Mesenchymal stem cell (in vitro differentiated cells and primary cell): ENCODE measurements at regions not wholly inside any gene's neighbourhood (a gene's known extent, or its start where the extent isn't known, plus 50 kb on each side); places are given as distances from the start of the nearest gene placed in this dataset.

Experiments
- DNase-seq: peaks from one replicate; pipeline ENCODE4 v3.0.0-alpha.2; 2013
- H2AFZ ChIP-seq: one replicate; pipeline ENCODE4 v1.6.1; 2013; ENCODE audit warnings: low read depth, mild to moderate bottlenecking, control low read depth, inconsistent platforms, low read length, moderate library complexity
- H2AK5ac ChIP-seq: 2 replicates; pipeline ENCODE4 v1.6.1; 2013; ENCODE audit warnings: low read length, moderate library complexity, mild to moderate bottlenecking, inconsistent platforms; ENCODE audit not compliant: severe bottlenecking
- H2BK120ac ChIP-seq: one replicate; pipeline ENCODE4 v1.6.1; 2013; ENCODE audit warnings: low read depth, mild to moderate bottlenecking, inconsistent platforms, low read length, moderate library complexity
- H2BK12ac ChIP-seq, 2 experiments: one replicate each; pipeline ENCODE4 v1.6.1; 2013; ENCODE audit warnings: inconsistent platforms in 2 of 2, low read length in 2 of 2, mild to moderate bottlenecking in 2 of 2, moderate library complexity in 2 of 2, control low read depth in 1 of 2
- H2BK15ac ChIP-seq: one replicate; pipeline ENCODE4 v1.6.1; 2013; ENCODE audit warnings: mild to moderate bottlenecking, low read depth, inconsistent platforms; ENCODE audit not compliant: poor library complexity, severe bottlenecking
- H2BK5ac ChIP-seq: 2 replicates; pipeline ENCODE4 v1.6.1; 2013; ENCODE audit warnings: low read depth, mild to moderate bottlenecking, low read length, control low read depth, inconsistent platforms; ENCODE audit not compliant: poor library complexity, severe bottlenecking
- H3K14ac ChIP-seq, 2 experiments: one replicate each; pipeline ENCODE4 v1.6.1; 2013; ENCODE audit warnings: inconsistent platforms in 2 of 2, low read length in 2 of 2, control low read depth in 1 of 2, mild to moderate bottlenecking in 1 of 2, moderate library complexity in 1 of 2
- H3K18ac ChIP-seq, 2 experiments: one replicate each; pipeline ENCODE4 v1.6.1; 2013; ENCODE audit warnings: inconsistent platforms in 2 of 2, low read length in 2 of 2, control low read depth in 1 of 2, low read depth in 1 of 2, mild to moderate bottlenecking in 1 of 2
- H3K23ac ChIP-seq, 2 experiments: one replicate each; pipeline ENCODE4 v1.6.1; 2013; ENCODE audit warnings: inconsistent platforms in 2 of 2, low read length in 2 of 2, mild to moderate bottlenecking in 2 of 2, moderate library complexity in 2 of 2, control low read depth in 1 of 2
- H3K27ac ChIP-seq: 2 replicates; pipeline ENCODE4 v1.5.1; 2013; ENCODE audit warnings: mild to moderate bottlenecking, moderate library complexity, low read length, control low read depth, inconsistent platforms; ENCODE audit not compliant: poor library complexity, severe bottlenecking
- H3K27me3 ChIP-seq, 2 experiments: 2 replicates each; pipeline versions ENCODE4 v1.6.1 to v1.7.0; 2013; ENCODE audit warnings: low read length in 2 of 2, mild to moderate bottlenecking in 2 of 2, moderate library complexity in 2 of 2, control low read depth in 1 of 2, inconsistent platforms in 1 of 2; ENCODE audit not compliant: control insufficient read depth in 1 of 2, insufficient read depth in 1 of 2
- H3K36me3 ChIP-seq, 2 experiments: 2 replicates each; pipeline versions ENCODE4 v1.6.1 to v1.7.0; 2013; ENCODE audit warnings: low read length in 2 of 2, control low read depth in 1 of 2, inconsistent platforms in 1 of 2, low read depth in 1 of 2, mild to moderate bottlenecking in 1 of 2; ENCODE audit not compliant: insufficient read depth in 2 of 2, control insufficient read depth in 1 of 2
- H3K4ac ChIP-seq, 2 experiments: one replicate each; pipeline ENCODE4 v1.6.1; 2013; ENCODE audit warnings: inconsistent platforms in 2 of 2, low read length in 2 of 2, mild to moderate bottlenecking in 2 of 2, moderate library complexity in 2 of 2, control low read depth in 1 of 2, low read depth in 1 of 2
- H3K4me1 ChIP-seq: 2 replicates; pipeline ENCODE4 v1.6.1; 2013; ENCODE audit warnings: low read depth, low read length, control low read depth; ENCODE audit not compliant: control insufficient read depth, insufficient read depth
- H3K4me2 ChIP-seq: 2 replicates; pipeline ENCODE4 v1.6.1; 2013; ENCODE audit warnings: low read length, mild to moderate bottlenecking, inconsistent platforms; ENCODE audit not compliant: poor library complexity, severe bottlenecking
- H3K4me3 ChIP-seq, 2 experiments: 2 replicates each; pipeline versions ENCODE4 v1.5.1 to v1.7.0; 2013; ENCODE audit warnings: low read length in 2 of 2, mild to moderate bottlenecking in 2 of 2, control low read depth in 1 of 2, low read depth in 1 of 2; ENCODE audit not compliant: insufficient read depth in 1 of 2
- H3K79me1 ChIP-seq: replicated peaks from 2 replicates; pipeline ENCODE4 v1.6.1; 2013; ENCODE audit warnings: mild to moderate bottlenecking, control low read depth, low read length, inconsistent platforms; ENCODE audit not compliant: poor library complexity, severe bottlenecking
- H3K9ac ChIP-seq: 2 replicates; pipeline ENCODE4 v1.7.0; 2013; ENCODE audit warnings: mild to moderate bottlenecking, low read length, moderate library complexity
- H3K9me3 ChIP-seq: 2 replicates; pipeline ENCODE4 v1.7.0; 2013; ENCODE audit warnings: mild to moderate bottlenecking, low read length; ENCODE audit not compliant: control insufficient read depth
- H4K8ac ChIP-seq: one replicate; pipeline ENCODE4 v1.6.1; 2013; ENCODE audit warnings: inconsistent platforms, mild to moderate bottlenecking, low read length, moderate library complexity
- H4K91ac ChIP-seq: one replicate; pipeline ENCODE4 v1.6.1; 2013; ENCODE audit warnings: mild to moderate bottlenecking, low read length, inconsistent platforms
- WGBS: methylation state at CpG from one replicate; pipeline ENCODE4 v1.1.7; 2013; ENCODE audit warnings: mixed read lengths; 5-methylcytosine and 5-hydroxymethylcytosine counted together

DNA sequence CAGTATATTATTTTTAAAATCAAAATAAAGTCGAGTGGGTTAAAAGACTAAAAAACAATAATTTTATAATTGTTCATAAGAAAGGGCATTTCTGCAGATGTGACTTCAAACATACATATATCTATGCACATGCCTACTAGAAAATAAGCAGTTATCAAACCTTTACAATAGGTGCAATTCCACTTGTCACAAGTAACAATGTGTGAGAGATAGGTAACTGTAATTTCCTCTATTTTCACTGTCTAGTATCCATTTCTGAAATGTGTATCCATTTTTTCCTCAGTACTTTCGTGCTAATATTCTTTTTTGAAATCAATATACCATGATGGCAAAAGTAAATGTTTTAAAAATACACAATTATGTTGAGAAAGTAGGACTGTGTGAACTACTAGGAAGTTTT is 96.9 kb upstream of the GNAI1 start:
- no peak overlapping the region for H3K18ac ChIP-seq
- H4K91ac ChIP-seq: no peak overlapping the region
- H2BK5ac ChIP-seq: no peak overlapping the region
- H3K27ac ChIP-seq: no peak overlapping the region
- H2AK5ac ChIP-seq: no peak overlapping the region
- H3K9ac ChIP-seq: no peak overlapping the region
- H3K79me1 ChIP-seq: no peaks in the 10 kb centered on the region
- no peak overlapping the region for H3K4me2 ChIP-seq
- H2BK120ac ChIP-seq: no peak overlapping the region
- no peak overlapping the region for H3K4me3 ChIP-seq
- H3K36me3 ChIP-seq: no peaks in the 10 kb centered on the region
- no peaks in the 10 kb centered on the region for H3K27me3 ChIP-seq
- no peak for DNase-seq
- WGBS: no CpG with 5 or more reads among the region's 2 CpGs
- H2BK15ac ChIP-seq: no peak overlapping the region
- no peaks in the 10 kb centered on the region for H3K9me3 ChIP-seq
- H3K4ac ChIP-seq: no peak overlapping the region
- no peaks in the 10 kb centered on the region for H3K4me1 ChIP-seq
- no peak overlapping the region for H3K23ac ChIP-seq
- H2AFZ ChIP-seq: no peak overlapping the region
- no peak overlapping the region for H3K14ac ChIP-seq
- H4K8ac ChIP-seq: no peak overlapping the region
- no peak overlapping the region for H2BK12ac ChIP-seq

DNA sequence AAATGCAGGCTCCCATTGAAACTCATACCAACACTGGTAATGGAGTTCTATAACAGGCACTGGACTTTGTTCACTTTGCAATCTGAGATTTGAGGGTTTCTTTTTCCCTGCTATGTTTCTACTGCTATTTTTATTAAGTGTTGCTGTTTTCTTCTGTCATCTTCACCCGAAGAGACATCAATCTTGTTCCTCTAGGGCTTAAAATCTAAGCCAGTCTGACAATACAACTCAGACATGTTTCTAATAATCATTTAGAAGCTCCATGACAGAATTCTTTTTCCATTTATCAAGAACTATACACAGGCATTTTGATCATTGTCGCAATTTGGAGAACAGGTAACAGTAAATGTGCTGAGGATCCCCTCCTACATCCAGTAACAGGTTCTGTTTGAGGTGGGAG is 98.5 kb upstream of the GNAI1 start:
- Histone ChIP-seq H2BK15ac (no peak overlapping the region), H3K27me3 (no peaks in the 10 kb centered on the region), H2BK12ac (no peak overlapping the region), H3K4ac (no peak overlapping the region), H3K4me1 (no peaks in the 10 kb centered on the region), H4K8ac (no peak overlapping the region), H3K23ac (no peak overlapping the region), H2AK5ac (no peak overlapping the region), H3K36me3 (no peaks in the 10 kb centered on the region), H3K79me1 (no peaks in the 10 kb centered on the region), H3K4me3 (no peak overlapping the region), H3K18ac (no peak overlapping the region), H2BK120ac (no peak overlapping the region), H3K27ac (no peak overlapping the region), H2BK5ac (no peak overlapping the region), H4K91ac (no peak overlapping the region), H3K4me2 (no peak overlapping the region), H3K9me3 (no peaks in the 10 kb centered on the region), H2AFZ (no peak overlapping the region), H3K14ac (no peak overlapping the region), H3K9ac (no peak overlapping the region)
- 77% methylated on average over 1 of the region's 2 CpGs for WGBS
- DNase-seq: no peak

DNA sequence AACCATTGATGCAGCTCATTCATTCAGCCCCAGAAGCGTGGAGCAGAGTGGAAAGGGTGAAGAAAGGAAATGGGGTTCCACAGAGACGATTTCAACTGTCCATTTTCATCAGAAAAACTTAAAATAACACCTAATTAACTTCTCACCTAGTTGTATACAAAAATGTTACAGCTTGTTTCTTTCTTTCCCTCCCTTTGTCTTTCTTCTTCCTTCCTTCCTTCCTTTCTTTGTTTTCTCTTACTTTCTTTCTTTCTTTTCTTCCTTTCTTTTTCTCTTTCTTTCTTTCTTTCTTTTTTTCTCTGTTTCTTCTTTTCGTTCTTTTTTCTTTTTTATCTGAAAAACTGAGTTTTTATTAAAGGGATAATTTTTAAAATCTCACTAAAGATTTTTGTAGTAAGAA is 105.9 kb upstream of the GNAI1 start:
- no peak overlapping the region for H3K4ac ChIP-seq
- H3K4me3 ChIP-seq: no peak overlapping the region
- WGBS: 93% methylated on average over 2 of the region's 3 CpGs
- no peak overlapping the region for H2AK5ac ChIP-seq
- no peaks in the 10 kb centered on the region for H3K79me1 ChIP-seq
- no peak overlapping the region for H3K9ac ChIP-seq
- no peaks in the 10 kb centered on the region for H3K9me3 ChIP-seq
- no peak overlapping the region for H3K18ac ChIP-seq
- H3K4me1 ChIP-seq: no peaks in the 10 kb centered on the region
- no peaks in the 10 kb centered on the region for H3K36me3 ChIP-seq
- no peak overlapping the region for H2BK5ac ChIP-seq
- H2AFZ ChIP-seq: no peak overlapping the region
- no peak overlapping the region for H2BK12ac ChIP-seq
- H3K27ac ChIP-seq: no peak overlapping the region
- no peak overlapping the region for H2BK15ac ChIP-seq
- H4K91ac ChIP-seq: no peak overlapping the region
- H3K23ac ChIP-seq: no peak overlapping the region
- H3K27me3 ChIP-seq: no peaks in the 10 kb centered on the region
- no peak overlapping the region for H3K14ac ChIP-seq
- no peak overlapping the region for H2BK120ac ChIP-seq
- no peak overlapping the region for H4K8ac ChIP-seq
- no peak for DNase-seq
- no peak overlapping the region for H3K4me2 ChIP-seq

DNA sequence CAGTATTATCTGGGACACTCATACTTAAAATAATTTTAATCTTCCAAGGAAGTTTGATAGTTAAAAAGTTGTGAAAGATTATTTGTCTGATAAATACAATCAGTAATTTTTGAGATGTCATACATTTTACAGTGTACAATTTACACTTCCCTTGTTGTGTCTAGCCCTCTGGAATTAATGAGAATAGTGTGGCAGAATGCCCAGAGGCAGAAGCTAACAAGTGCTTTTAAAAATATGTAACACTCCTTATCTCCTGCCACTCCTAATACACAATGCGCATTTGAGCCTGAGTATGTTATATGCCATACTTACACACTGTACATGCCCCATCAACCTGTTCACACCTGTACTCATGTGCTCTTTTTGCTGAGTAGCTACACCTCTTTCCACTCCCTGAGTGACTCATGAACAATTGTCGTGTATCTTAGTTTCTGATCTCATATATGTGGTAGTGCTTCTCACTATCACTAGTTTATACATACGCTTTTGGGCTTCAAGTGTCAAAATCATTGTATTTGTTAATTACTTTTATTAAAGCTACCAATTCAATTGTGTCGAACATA is 106.9 kb upstream of the GNAI1 start:
- Histone ChIP-seq H3K23ac (no peak overlapping the region), H2BK120ac (no peak overlapping the region), H3K27ac (no peak overlapping the region), H4K8ac (no peak overlapping the region), H3K36me3 (no peaks in the 10 kb centered on the region), H3K9ac (no peak overlapping the region), H2BK5ac (no peak overlapping the region), H3K27me3 (no peaks in the 10 kb centered on the region), H3K4me3 (no peak overlapping the region), H3K4ac (no peak overlapping the region), H3K14ac (no peak overlapping the region), H2AFZ (no peak overlapping the region), H2BK15ac (no peak overlapping the region), H3K79me1 (no peaks in the 10 kb centered on the region), H2AK5ac (no peak overlapping the region), H4K91ac (no peak overlapping the region), H3K9me3 (no peaks in the 10 kb centered on the region), H2BK12ac (no peak overlapping the region), H3K4me2 (no peak overlapping the region), H3K4me1 (no peaks in the 10 kb centered on the region), H3K18ac (no peak overlapping the region)
- no peak for DNase-seq
- WGBS: 83% methylated on average over 1 of the region's 4 CpGs
